HG03039 (cell line): ENCODE measurements at regions not wholly inside any gene's neighbourhood (a gene's known extent, or its start where the extent isn't known, plus 50 kb on each side); places are given as distances from the start of the nearest gene placed in this dataset.

Experiments used
- ATAC-seq: cut with Tn5 transposase; IDR thresholded peaks from one replicate; pipeline ENCODE4 v1.9.1; 2021; ENCODE audit warnings: mild to moderate bottlenecking, moderate library complexity; ENCODE audit not compliant: unreplicated experiment

GRCh38 chr7:84631913-84632312 is 437.3 kb upstream of the SEMA3A start:
- no peak for ATAC-seq

- no peak for ATAC-seq
Observed at GRCh38 chr7:84629640-84630318, 435.2 kb upstream of the SEMA3A start.

GRCh38 chr7:84629216-84629615 is 434.6 kb upstream of the SEMA3A start:
- ATAC-seq: no peak

DNA sequence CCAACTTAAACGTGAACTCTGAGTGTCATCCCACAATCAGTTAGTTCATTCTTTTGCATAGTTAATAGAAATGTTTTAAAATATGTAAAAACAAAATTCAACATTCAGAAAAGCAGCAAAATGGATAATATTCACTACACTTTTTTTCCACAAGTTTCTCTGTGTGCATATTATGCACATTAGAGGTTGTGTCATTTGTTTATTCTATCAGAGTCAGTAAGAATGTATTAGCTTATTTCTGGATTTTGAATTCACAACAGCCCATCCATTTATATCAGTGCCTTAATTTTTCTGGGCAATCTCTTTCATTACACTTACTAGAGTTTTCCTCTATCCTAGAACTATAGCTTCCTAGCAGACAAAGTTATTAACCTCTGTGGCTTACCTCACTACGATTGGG is 432.7 kb upstream of the SEMA3A start:
- no peak for ATAC-seq

DNA sequence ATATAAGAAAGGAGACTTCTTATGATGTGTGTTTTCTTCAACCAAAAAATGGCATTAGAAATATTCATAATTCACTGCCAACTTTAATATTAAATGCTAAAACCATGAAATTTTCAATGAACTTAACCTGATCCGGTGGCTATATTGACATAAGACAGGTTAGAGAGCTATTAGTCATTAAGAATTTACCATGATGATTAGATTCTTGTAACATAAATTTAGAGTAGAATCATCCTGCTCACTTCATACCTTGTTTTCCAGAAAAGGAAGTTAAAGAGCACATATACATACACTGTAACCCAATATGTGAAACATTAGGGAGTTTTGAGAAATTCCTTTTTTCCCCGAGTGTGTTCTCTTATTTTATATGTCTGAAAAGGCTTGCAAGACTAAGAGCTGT is 430.3 kb upstream of the SEMA3A start:
- no peak for ATAC-seq

- no peak for ATAC-seq
Observed at GRCh38 chr7:84624527-84624926, 429.9 kb upstream of the SEMA3A start.

GRCh38 chr7:84617265-84618030 is 422.9 kb upstream of the SEMA3A start:
- ATAC-seq: no peak

- ATAC-seq: no peak
Observed at GRCh38 chr7:84614821-84615501, 420.4 kb upstream of the SEMA3A start.

GRCh38 chr7:84612981-84613681 is 418.5 kb upstream of the SEMA3A start:
- no peak for ATAC-seq

DNA sequence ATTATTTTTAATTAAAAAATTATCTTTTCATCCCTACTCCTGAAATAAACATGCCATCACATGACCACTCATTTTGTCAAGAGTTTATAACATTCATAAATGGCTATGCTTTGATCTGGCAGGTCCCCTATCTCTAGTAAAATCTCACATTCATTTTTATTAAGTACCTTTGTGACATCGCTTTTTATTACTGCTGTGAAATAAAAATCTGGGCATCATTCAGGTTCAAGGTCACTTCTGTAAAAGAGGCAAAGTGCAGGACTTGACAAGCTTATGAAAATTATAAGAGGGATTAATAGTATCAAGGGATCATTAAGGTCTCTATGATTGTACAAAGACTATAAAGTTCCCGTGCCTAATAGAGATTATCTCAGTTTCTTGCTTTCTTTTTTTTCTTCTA is 416.8 kb upstream of the SEMA3A start:
- no peak for ATAC-seq

GRCh38 chr7:84610390-84610789 is 415.8 kb upstream of the SEMA3A start:
- ATAC-seq: no peak

- no peak for ATAC-seq
Observed at GRCh38 chr7:84605301-84605700, 410.7 kb upstream of the SEMA3A start.

GRCh38 chr7:84603545-84603944 is 409.0 kb upstream of the SEMA3A start:
- no peak for ATAC-seq

GRCh38 chr7:84595026-84595425 is 400.4 kb upstream of the SEMA3A start:
- ATAC-seq: no peak

- ATAC-seq: no peak
Observed at GRCh38 chr7:84591897-84592296, 397.3 kb upstream of the SEMA3A start.

DNA sequence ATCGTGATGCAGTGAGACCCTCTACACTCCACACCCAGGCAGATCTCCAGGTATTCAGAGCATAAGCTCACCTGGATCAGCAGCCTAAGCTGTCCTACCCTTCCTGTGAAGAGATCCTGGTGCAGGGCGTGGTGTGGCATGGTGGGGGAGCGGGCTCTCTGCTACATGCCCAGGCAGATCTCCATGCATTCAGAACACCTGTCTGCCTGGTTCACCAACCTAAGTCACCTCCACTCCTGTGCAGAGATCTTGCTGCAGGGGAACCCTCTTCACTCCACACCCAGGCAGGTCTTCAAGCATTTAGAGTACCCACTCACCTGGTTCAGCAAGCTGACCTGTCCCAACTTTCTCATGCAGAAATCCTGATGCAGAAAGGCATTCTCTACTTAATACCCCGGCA is 394.4 kb upstream of the SEMA3A start:
- no peak for ATAC-seq

- no peak for ATAC-seq
Observed at GRCh38 chr7:84583331-84583730, 388.7 kb upstream of the SEMA3A start.

GRCh38 chr7:84582747-84583146 is 388.2 kb upstream of the SEMA3A start:
- no peak for ATAC-seq

DNA sequence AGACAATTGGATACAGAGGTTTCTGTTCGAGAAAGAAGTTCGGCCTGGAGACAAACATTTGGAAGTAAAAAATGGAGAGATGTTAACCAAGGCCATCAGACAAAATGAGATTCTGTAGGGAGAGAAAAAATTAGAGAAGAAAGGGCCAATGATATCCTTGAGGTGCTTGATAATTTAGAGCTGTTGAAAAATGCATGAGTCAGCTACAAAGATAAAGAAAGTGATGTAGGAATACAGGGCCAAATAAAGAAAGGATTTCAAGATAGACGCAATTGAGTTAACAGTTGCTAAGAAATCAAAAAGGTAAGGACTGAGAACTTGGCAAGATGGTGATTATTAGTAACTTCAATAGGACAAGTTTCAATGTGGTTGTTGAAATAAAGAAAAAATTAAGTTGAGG is 384.2 kb upstream of the SEMA3A start:
- ATAC-seq: no peak

DNA sequence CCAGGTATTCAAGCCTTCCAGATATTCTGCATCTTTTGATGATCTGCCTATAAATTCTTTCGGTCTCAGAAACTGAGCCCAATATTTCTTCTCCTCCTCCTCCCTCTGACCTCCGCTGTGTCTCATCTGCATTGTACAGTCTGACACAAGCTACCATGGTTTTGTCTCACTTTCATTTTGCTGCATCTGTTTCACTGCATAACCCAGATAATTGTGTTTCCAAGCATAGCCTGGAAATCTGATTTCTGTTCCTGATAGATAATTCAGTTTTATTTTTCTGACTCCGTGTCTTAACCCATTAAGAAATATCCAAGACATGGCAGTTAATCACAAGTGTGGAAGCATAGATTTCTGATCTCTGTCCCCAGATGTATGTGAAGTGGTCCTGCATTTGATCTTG is 374.2 kb upstream of the SEMA3A start:
- no peak for ATAC-seq

DNA sequence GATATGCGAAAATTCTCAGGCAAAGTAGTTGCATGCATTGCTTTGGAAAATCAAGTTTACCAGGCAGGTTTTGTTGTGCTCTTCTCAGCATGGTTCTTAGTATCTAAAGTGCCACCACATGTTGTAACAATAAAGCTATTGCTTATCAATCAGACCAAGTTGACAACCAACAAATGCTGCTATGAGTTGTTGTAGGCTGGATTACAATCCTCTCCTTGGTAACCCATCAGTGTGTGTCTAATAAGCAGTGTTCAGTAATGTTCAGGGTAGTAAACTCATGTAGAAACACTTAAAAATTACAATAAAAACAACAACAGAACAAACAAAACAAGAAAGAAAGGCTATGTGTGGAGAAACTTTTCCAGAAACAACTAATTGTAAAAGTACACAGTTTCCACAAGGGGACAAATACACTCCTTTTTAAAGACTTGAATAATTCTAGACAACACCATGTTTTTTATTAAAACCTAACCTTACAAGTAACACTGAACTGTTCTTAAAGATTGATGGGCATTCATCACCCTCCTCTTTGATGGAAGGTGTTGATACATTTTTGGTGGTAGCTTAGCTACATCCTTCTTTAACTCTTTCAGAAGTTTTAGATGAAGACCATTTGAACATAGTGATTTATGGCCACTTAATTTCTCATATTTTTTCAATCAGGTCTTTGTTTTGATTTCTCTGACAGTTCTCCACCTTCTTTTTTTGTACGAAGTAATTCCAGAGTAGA is 370.9 kb upstream of the SEMA3A start:
- ATAC-seq: no peak
